Breast epithelium (tissue), 3 donors: ENCODE measurements at regions not wholly inside any gene's neighbourhood (a gene's known extent, or its start where the extent isn't known, plus 50 kb on each side); places are given as distances from the start of the nearest gene placed in this dataset.

Experiments used
- POLR2A ChIP-seq: fragments of 450-650 bp; IDR thresholded peaks from one replicate; pipeline ENCODE4 v1.6.1; 2016; ENCODE audit warnings: antibody characterized with exemption, mild to moderate bottlenecking, moderate library complexity
- POLR2AphosphoS5 ChIP-seq, 3 donors: sonication (generic); formaldehyde crosslinking; IDR thresholded peaks; one replicate each; pipeline ENCODE4 v1.6.1; 2017; ENCODE audit warnings: antibody characterized with exemption in 3 of 3
- TF ChIP-seq, protein P1 (sequence below), 3 donors: fragments of 450-650 bp; IDR thresholded peaks; one replicate each; pipeline ENCODE4 v1.5.1; 2016 to 2017; ENCODE audit warnings: antibody characterized with exemption in 3 of 3, mild to moderate bottlenecking in 3 of 3, moderate library complexity in 3 of 3

DNA sequence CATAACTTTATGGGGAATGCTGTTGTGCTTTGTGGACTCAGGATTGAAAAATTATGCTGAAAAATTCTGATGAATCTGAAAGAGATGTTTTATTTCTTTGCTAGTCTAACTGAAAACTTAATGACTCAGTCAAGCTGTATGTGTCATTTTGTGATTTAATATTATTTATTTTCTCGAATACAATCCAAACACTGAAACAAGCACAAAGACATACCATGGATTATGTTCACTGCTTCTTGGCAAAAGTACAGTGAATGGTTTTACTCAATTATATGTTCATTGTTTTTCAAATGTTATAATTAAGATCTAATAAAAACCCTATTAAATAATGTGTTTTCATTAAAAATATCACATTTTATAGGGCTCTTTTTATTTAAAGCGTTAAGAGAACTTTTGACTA is 330.6 kb upstream of the EPHA7 start:
- TF ChIP-seq POLR2AphosphoS5 (IDR thresholded peaks at IDR 0.05) = no peak
- TF ChIP-seq, protein P1, sequence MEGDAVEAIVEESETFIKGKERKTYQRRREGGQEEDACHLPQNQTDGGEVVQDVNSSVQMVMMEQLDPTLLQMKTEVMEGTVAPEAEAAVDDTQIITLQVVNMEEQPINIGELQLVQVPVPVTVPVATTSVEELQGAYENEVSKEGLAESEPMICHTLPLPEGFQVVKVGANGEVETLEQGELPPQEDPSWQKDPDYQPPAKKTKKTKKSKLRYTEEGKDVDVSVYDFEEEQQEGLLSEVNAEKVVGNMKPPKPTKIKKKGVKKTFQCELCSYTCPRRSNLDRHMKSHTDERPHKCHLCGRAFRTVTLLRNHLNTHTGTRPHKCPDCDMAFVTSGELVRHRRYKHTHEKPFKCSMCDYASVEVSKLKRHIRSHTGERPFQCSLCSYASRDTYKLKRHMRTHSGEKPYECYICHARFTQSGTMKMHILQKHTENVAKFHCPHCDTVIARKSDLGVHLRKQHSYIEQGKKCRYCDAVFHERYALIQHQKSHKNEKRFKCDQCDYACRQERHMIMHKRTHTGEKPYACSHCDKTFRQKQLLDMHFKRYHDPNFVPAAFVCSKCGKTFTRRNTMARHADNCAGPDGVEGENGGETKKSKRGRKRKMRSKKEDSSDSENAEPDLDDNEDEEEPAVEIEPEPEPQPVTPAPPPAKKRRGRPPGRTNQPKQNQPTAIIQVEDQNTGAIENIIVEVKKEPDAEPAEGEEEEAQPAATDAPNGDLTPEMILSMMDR (IDR thresholded peaks at IDR 0.05) = no peak
- no peak for TF ChIP-seq POLR2A
